NT2/D1 (cell line): ENCODE measurements at regions not wholly inside any gene's neighbourhood (a gene's known extent, or its start where the extent isn't known, plus 50 kb on each side); places are given as distances from the start of the nearest gene placed in this dataset.

Experiments used
- YY1 ChIP-seq: IDR thresholded peaks from 2 replicates; pipeline ENCODE4 v1.6.1; 2011; ENCODE audit not compliant: insufficient read length, insufficient read depth
- ZNF274 ChIP-seq: IDR thresholded peaks from 2 replicates; pipeline ENCODE4 v1.6.1; 2011; ENCODE audit warnings: mild to moderate bottlenecking, low read depth, low read length

- TF ChIP-seq ZNF274 (no peak), YY1 (no peak)
These were observed 605.7 kb downstream of the FGF9 start for GRCh38 chr13:22276616-22277015.
